K562 (cell line): ENCODE measurements at regions not wholly inside any gene's neighbourhood (a gene's known extent, or its start where the extent isn't known, plus 50 kb on each side); places are given as distances from the start of the nearest gene placed in this dataset.
"Not testable (repeated sequence)": the region's sequence is repeated elsewhere in the genome, so short reads cannot be mapped to it uniquely, and the experiment has no call there.

Experiments used
- ATAC-seq: fragments of 200-7000 bp; cut with Tn5 transposase; 3 replicates; pipeline ENCODE4 v1.9.1; 2020; ENCODE audit warnings: moderate library complexity
- BruUV-seq: library from RNA; stranded (reverse); fragments of 400-500 nt; replicated peaks from 2 replicates; lab custom pipeline; 2021; lab: Mats Ljungman, UMichigan
- CTCF ChIA-PET: fragments of 300-600 bp; formaldehyde crosslinking; extraction: SDS; loops from one replicate; lab custom pipeline; 2021; ENCODE audit warnings: low intra/inter-chr PET ratio; lab: Yijun Ruan, JAX
- POLR2A ChIA-PET: fragments of 300-600, 350-650 bp; sonication (Branson Sonifier 250); formaldehyde crosslinking; extraction: SDS; loops from one replicate; lab custom pipeline; 2021; ENCODE audit warnings: antibody characterized with exemption, inconsistent platforms; lab: Yijun Ruan, JAX
- DNase-seq, 4 experiments: peaks; one replicate each; pipeline versions ENCODE4 v3.0.0 to v3.0.0-alpha.2; 2011 to 2018; ENCODE audit warnings: low spot score in 3 of 4, mixed read lengths in 3 of 4; ENCODE audit errors: extremely low read depth in 1 of 4
- FAIRE-seq: peaks from 2 replicates; lab custom pipeline; 2011; peaks lifted over from hg19 to GRCh38; lab: Jason Lieb, UNC
- H2AFZ ChIP-seq: 2 replicates; pipeline ENCODE4 v1.6.0; 2011; ENCODE audit warnings: low read depth, low read length, control low read depth, inconsistent platforms
- H3K27ac ChIP-seq: fragments of 200-600 bp; 3 replicates; pipeline ENCODE4 v1.8.0; 2011; ENCODE audit warnings: low read depth, mild to moderate bottlenecking, control low read depth, inconsistent platforms, low read length, moderate library complexity, mixed read lengths; ENCODE audit errors: extremely low read depth
- H3K27me3 ChIP-seq, 2 experiments: fragments of 300-600 bp in 1 of 2; 2 replicates in 1 of 2; 3 replicates in 1 of 2; pipeline versions ENCODE4 v1.6.0 to v1.8.0; 2011; ENCODE audit warnings: inconsistent platforms in 2 of 2, low read length in 2 of 2, mild to moderate bottlenecking in 1 of 2, mixed read lengths in 1 of 2, moderate library complexity in 1 of 2; ENCODE audit not compliant: control insufficient read depth in 2 of 2, insufficient read depth in 2 of 2
- H3K36me3 ChIP-seq: fragments of 300-600 bp; 3 replicates; pipeline ENCODE4 v1.8.0; 2011; ENCODE audit warnings: mild to moderate bottlenecking, low read length, inconsistent platforms; ENCODE audit not compliant: control insufficient read depth, insufficient read depth
- H3K4me1 ChIP-seq, 2 experiments: fragments of 200-600 bp in 1 of 2; replicated peaks in 1 of 2; 2 replicates in 1 of 2; 3 replicates in 1 of 2; pipeline versions ENCODE4 v1.5.1 to v1.8.0; 2011; ENCODE audit warnings: inconsistent platforms in 2 of 2, low read length in 2 of 2, mild to moderate bottlenecking in 1 of 2, mixed read lengths in 1 of 2, moderate library complexity in 1 of 2; ENCODE audit not compliant: control insufficient read depth in 2 of 2, insufficient read depth in 2 of 2
- H3K4me2 ChIP-seq: 2 replicates; pipeline ENCODE4 v1.6.1; 2011; ENCODE audit warnings: low read length, control low read depth, inconsistent platforms, mixed read lengths; ENCODE audit not compliant: insufficient read depth
- H3K4me3 ChIP-seq: fragments of 200-600 bp; sonication (generic), shearing (Covaris generic); 2 replicates; pipeline ENCODE4 v1.5.1; 2016; ENCODE audit warnings: control low read depth, inconsistent platforms
- H3K79me2 ChIP-seq: fragments of 200-600 bp; 3 replicates; pipeline ENCODE4 v1.8.0; 2011; ENCODE audit warnings: low read length, inconsistent platforms; ENCODE audit not compliant: control insufficient read depth, insufficient read depth
- H3K9ac ChIP-seq, 2 experiments: 2 replicates each; pipeline versions ENCODE4 v1.6.0 to v1.6.1; 2011; ENCODE audit warnings: low read depth in 2 of 2, low read length in 2 of 2, control low read depth in 1 of 2, inconsistent platforms in 1 of 2, mild to moderate bottlenecking in 1 of 2, mixed read lengths in 1 of 2; ENCODE audit not compliant: insufficient read depth in 1 of 2
- H3K9me1 ChIP-seq: one replicate; pipeline ENCODE4 v1.6.0; 2011; ENCODE audit warnings: inconsistent platforms, mild to moderate bottlenecking, low read length, moderate library complexity; ENCODE audit not compliant: control insufficient read depth, insufficient read depth
- H3K9me3 ChIP-seq: replicated peaks from 2 replicates; pipeline ENCODE4 v1.5.1; 2011; ENCODE audit warnings: low read depth, low read length, inconsistent platforms; ENCODE audit not compliant: control insufficient read depth, insufficient read depth
- H4K20me1 ChIP-seq: replicated peaks from 2 replicates; pipeline ENCODE4 v1.6.1; 2011; ENCODE audit warnings: low read length, inconsistent platforms, mixed read lengths; ENCODE audit not compliant: control insufficient read depth, insufficient read depth
- TRIM24 ChIP-seq, 2 experiments: fragments of 450-650 bp; IDR thresholded peaks; 2 replicates each; pipeline ENCODE4 v1.6.1; 2016
- ZNF134 ChIP-seq: fragments of 250-450 bp; sonication (Bioruptor Pico); conservative IDR thresholded peaks from 2 replicates; pipeline ENCODE4 v1.4.0; 2020
- ZNF408 ChIP-seq: fragments of 250-450 bp; sonication (Bioruptor Pico); IDR thresholded peaks from 2 replicates; pipeline ENCODE4 v1.4.0; 2020; ENCODE audit warnings: low read depth, mild to moderate bottlenecking, moderate library complexity
- WGBS: fragments of 100-300 bp; shearing (Covaris generic); methylation state at CpG from one replicate; pipeline ENCODE4 v1.1.6; 2016; ENCODE audit warnings: low coverage, mixed read lengths; ENCODE audit not compliant: insufficient coverage; ENCODE audit errors: missing lambda C conversion rate; 5-methylcytosine and 5-hydroxymethylcytosine counted together
- in situ Hi-C: fragments of 300-500 bp; cut with MboI; formaldehyde crosslinking; loops from 4 replicates; pipeline ENCODE4 v1.15.0; 2018; ENCODE audit warnings: inconsistent platforms, mixed read lengths
- intact Hi-C: fragments of 100-400 bp; cut with micrococcal nuclease; formaldehyde crosslinking; loops from 2 replicates; pipeline ENCODE4 v1.14.2; 2022
- TF ChIP-seq, protein P1 (sequence below): fragments of 450-650 bp; IDR thresholded peaks from 2 replicates; pipeline ENCODE4 v1.6.1; 2016; ENCODE audit warnings: low read depth
- TF ChIP-seq, protein P2 (sequence below): fragments of 450-650 bp; IDR thresholded peaks from 2 replicates; pipeline ENCODE4 v1.6.1; 2016; ENCODE audit warnings: missing biosample characterization, missing genetic modification characterization
- TF ChIP-seq, protein P3 (sequence below), 2 experiments: fragments of 450-650 bp; IDR thresholded peaks; 2 replicates each; pipeline ENCODE4 v1.6.1; 2016

DNA sequence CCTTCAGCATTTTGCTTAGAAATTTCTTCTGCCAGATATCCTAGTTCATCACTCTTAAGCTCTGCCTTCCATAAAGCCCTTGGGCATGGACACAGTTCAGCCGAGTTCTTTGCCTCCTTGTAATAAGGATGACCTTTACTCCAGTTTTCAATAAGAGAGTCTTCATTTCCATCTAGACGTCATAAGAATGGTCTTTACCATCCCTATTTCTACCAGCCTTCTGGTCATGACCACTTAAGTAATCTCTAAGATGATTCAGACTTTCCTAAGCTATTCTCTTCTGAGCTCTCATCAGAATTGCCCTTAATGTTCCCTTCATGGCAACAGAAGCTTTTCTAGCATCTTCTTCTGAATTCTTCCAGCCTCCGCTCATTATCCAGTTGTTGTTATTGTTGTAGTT, 126.1 kb downstream of the TFAP2C start (continued):
- TF ChIP-seq, protein P1, sequence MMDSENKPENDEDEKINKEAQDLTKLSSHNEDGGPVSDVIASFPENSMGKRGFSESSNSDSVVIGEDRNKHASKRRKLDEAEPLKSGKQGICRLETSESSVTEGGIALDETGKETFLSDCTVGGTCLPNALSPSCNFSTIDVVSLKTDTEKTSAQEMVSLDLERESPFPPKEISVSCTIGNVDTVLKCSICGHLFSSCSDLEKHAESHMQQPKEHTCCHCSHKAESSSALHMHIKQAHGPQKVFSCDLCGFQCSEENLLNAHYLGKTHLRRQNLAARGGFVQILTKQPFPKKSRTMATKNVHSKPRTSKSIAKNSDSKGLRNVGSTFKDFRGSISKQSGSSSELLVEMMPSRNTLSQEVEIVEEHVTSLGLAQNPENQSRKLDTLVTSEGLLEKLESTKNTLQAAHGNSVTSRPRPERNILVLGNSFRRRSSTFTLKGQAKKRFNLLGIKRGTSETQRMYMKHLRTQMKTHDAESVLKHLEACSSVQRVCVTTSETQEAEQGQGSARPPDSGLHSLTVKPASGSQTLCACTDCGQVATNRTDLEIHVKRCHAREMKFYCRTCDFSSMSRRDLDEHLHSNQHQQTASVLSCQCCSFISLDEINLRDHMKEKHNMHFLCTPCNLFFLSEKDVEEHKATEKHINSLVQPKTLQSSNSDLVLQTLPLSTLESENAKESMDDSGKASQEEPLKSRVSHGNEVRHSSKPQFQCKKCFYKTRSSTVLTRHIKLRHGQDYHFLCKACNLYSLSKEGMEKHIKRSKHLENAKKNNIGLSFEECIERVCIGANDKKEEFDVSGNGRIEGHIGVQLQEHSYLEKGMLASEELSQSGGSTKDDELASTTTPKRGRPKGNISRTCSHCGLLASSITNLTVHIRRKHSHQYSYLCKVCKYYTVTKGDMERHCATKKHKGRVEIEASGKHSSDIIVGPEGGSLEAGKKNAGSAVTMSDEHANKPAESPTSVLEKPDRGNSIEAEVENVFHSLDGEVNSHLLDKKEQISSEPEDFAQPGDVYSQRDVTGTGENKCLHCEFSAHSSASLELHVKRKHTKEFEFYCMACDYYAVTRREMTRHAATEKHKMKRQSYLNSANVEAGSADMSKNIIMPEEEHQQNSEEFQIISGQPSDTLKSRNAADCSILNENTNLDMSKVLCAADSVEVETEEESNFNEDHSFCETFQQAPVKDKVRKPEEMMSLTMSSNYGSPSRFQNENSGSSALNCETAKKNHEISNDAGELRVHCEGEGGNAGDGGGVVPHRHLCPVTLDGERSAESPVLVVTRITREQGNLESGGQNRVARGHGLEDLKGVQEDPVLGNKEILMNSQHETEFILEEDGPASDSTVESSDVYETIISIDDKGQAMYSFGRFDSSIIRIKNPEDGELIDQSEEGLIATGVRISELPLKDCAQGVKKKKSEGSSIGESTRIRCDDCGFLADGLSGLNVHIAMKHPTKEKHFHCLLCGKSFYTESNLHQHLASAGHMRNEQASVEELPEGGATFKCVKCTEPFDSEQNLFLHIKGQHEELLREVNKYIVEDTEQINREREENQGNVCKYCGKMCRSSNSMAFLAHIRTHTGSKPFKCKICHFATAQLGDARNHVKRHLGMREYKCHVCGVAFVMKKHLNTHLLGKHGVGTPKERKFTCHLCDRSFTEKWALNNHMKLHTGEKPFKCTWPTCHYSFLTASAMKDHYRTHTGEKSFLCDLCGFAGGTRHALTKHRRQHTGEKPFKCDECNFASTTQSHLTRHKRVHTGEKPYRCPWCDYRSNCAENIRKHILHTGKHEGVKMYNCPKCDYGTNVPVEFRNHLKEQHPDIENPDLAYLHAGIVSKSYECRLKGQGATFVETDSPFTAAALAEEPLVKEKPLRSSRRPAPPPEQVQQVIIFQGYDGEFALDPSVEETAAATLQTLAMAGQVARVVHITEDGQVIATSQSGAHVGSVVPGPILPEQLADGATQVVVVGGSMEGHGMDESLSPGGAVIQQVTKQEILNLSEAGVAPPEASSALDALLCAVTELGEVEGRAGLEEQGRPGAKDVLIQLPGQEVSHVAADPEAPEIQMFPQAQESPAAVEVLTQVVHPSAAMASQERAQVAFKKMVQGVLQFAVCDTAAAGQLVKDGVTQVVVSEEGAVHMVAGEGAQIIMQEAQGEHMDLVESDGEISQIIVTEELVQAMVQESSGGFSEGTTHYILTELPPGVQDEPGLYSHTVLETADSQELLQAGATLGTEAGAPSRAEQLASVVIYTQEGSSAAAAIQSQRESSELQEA: no peak
- no peak for TF ChIP-seq ZNF134 (CRISPR knock-in tag)
- no peak for TF ChIP-seq ZNF408 (CRISPR knock-in tag)
- TF ChIP-seq, protein P2, sequence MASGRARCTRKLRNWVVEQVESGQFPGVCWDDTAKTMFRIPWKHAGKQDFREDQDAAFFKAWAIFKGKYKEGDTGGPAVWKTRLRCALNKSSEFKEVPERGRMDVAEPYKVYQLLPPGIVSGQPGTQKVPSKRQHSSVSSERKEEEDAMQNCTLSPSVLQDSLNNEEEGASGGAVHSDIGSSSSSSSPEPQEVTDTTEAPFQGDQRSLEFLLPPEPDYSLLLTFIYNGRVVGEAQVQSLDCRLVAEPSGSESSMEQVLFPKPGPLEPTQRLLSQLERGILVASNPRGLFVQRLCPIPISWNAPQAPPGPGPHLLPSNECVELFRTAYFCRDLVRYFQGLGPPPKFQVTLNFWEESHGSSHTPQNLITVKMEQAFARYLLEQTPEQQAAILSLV (tag): no peak
- TF ChIP-seq, protein P3, sequence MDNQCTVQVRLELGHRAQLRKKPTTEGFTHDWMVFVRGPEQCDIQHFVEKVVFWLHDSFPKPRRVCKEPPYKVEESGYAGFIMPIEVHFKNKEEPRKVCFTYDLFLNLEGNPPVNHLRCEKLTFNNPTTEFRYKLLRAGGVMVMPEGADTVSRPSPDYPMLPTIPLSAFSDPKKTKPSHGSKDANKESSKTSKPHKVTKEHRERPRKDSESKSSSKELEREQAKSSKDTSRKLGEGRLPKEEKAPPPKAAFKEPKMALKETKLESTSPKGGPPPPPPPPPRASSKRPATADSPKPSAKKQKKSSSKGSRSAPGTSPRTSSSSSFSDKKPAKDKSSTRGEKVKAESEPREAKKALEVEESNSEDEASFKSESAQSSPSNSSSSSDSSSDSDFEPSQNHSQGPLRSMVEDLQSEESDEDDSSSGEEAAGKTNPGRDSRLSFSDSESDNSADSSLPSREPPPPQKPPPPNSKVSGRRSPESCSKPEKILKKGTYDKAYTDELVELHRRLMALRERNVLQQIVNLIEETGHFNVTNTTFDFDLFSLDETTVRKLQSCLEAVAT (IDR thresholded peaks at IDR 0.05): no peak
- TF ChIP-seq TRIM24 (IDR thresholded peaks at IDR 0.05): no peak

DNA sequence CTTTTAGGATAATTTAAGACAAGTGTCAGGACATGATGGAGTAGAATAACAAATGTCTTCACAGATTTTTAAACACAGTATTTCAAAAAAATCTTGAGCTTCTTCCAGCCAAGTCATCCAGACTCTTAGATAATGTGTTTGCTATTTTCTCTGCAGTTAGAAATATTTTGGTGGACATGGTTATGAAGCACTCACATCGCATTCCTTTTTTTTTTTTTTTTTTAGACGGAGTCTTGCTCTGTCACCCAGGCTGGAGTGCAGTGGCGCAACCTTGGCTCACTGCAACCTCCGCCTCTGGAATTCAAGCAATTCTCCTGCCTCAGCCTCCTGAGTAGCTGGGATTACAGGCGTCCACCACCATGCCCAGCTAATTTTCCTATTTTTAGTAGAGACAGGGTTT, 127.6 kb downstream of the TFAP2C start:
- WGBS: 0% methylated on average over 3 of the region's 5 CpGs
- ATAC-seq, H3K4me3 ChIP-seq, H3K27ac ChIP-seq, FAIRE-seq, DNase-seq, H3K4me1 ChIP-seq, CTCF ChIA-PET, BruUV-seq, H2AFZ ChIP-seq, H3K27me3 ChIP-seq, POLR2A ChIA-PET, H3K9me1 ChIP-seq, H3K9ac ChIP-seq, H3K4me2 ChIP-seq, intact Hi-C loops, H3K36me3 ChIP-seq, H4K20me1 ChIP-seq, in situ Hi-C loops, H3K9me3 ChIP-seq, H3K79me2 ChIP-seq: not testable (repeated sequence)
